ENCODE measurements at regions not wholly inside any gene's neighbourhood (a gene's known extent, or its start where the extent isn't known, plus 50 kb on each side); places are given as distances from the start of the nearest gene placed in this dataset.

DNA sequence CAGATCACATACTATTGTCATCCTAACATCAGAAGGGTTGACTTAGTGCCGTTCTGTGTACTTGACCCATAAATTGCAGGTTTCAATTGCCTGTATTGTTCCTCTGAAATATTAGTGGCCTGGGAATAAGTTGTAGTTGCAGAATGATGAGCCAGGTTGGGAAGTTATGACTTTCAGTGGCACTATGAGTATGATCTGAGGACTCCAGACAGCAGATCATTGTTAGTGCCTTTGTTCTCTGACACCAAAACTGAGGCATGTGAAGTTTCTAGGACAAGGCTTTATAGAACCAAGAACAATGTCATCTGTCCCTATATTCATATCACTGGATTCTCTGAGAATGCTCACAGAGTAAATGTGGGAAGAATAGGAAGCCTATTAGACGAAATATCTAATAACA lies 403.7 kb downstream of the STK39 start:
- TF ChIP-seq, protein P1, sequence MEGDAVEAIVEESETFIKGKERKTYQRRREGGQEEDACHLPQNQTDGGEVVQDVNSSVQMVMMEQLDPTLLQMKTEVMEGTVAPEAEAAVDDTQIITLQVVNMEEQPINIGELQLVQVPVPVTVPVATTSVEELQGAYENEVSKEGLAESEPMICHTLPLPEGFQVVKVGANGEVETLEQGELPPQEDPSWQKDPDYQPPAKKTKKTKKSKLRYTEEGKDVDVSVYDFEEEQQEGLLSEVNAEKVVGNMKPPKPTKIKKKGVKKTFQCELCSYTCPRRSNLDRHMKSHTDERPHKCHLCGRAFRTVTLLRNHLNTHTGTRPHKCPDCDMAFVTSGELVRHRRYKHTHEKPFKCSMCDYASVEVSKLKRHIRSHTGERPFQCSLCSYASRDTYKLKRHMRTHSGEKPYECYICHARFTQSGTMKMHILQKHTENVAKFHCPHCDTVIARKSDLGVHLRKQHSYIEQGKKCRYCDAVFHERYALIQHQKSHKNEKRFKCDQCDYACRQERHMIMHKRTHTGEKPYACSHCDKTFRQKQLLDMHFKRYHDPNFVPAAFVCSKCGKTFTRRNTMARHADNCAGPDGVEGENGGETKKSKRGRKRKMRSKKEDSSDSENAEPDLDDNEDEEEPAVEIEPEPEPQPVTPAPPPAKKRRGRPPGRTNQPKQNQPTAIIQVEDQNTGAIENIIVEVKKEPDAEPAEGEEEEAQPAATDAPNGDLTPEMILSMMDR (IDR thresholded peaks at IDR 0.05; ENCODE audit: low read length): no peak
- TF ChIP-seq EZH2 (optimal IDR thresholded peaks at IDR 0.05; ENCODE audit: low read depth, low read length): no peak

Measured in MM.1S (cell line).